Lung (tissue), 11 donors: ENCODE measurements at regions not wholly inside any gene's neighbourhood (a gene's known extent, or its start where the extent isn't known, plus 50 kb on each side); places are given as distances from the start of the nearest gene placed in this dataset.

Source experiments
- ATAC-seq: fragments of 200-7000 bp; cut with Tn5 transposase; one replicate; pipeline ENCODE4 v1.9.1; 2020; ENCODE audit warnings: moderate number of reproducible peaks; ENCODE audit not compliant: insufficient read depth, low FRiP score
- DNase-seq, 3 donors: peaks; one replicate each; pipeline ENCODE4 v3.0.0-alpha.2; 2013 to 2017
- H3K27ac ChIP-seq, 2 donors: one replicate each; pipeline ENCODE4 v1.5.1; 2013; ENCODE audit warnings: mild to moderate bottlenecking in 2 of 2, moderate library complexity in 2 of 2, control low read depth in 1 of 2, inconsistent platforms in 1 of 2, low read depth in 1 of 2, low read length in 1 of 2
- H3K27me3 ChIP-seq, 3 donors: one replicate each; pipeline ENCODE4 v1.5.1; 2013; ENCODE audit warnings: low read length in 2 of 3; ENCODE audit not compliant: control insufficient read depth in 3 of 3, insufficient read depth in 3 of 3
- H3K36me3 ChIP-seq, 4 donors: one replicate each; pipeline ENCODE4 v1.5.1; 2013; ENCODE audit warnings: low read length in 4 of 4, mild to moderate bottlenecking in 1 of 4, moderate library complexity in 1 of 4; ENCODE audit not compliant: control insufficient read depth in 4 of 4, insufficient read depth in 4 of 4
- H3K4me1 ChIP-seq, 5 donors: one replicate each; pipeline ENCODE4 v1.5.1; 2013; ENCODE audit warnings: low read length in 5 of 5, mild to moderate bottlenecking in 2 of 5, moderate library complexity in 1 of 5; ENCODE audit not compliant: control insufficient read depth in 5 of 5, insufficient read depth in 5 of 5
- H3K4me3 ChIP-seq: one replicate; pipeline ENCODE4 v1.5.1; 2013; ENCODE audit warnings: mild to moderate bottlenecking, control low read depth, moderate library complexity
- H3K9ac ChIP-seq, 2 donors: one replicate each; pipeline ENCODE4 v1.5.1; 2013; ENCODE audit warnings: low read length in 2 of 2, control low read depth in 1 of 2; ENCODE audit not compliant: insufficient read depth in 1 of 2
- H3K9me3 ChIP-seq, 4 donors: one replicate each; pipeline ENCODE4 v1.5.1; 2013; ENCODE audit warnings: low read length in 3 of 4, mild to moderate bottlenecking in 1 of 4, moderate library complexity in 1 of 4; ENCODE audit not compliant: control insufficient read depth in 4 of 4, insufficient read depth in 3 of 4
- CTCF ChIP-seq: IDR thresholded peaks from 2 replicates; pipeline ENCODE4 v1.5.1; 2012; ENCODE audit warnings: mild to moderate bottlenecking; ENCODE audit errors: control extremely low read depth, extremely low read depth
- WGBS, 2 donors: extraction: QIAGEN DNeasy Blood & Tissue Kit; methylation state at CpG; one replicate each; pipeline ENCODE4 v1.1.7; 2013; 5-methylcytosine and 5-hydroxymethylcytosine counted together
- donor health status: control.
- donor health status: control.
- donor health status: Bipolar disorder and iron deficiency.
- donor health status: healthy.
- donor health status: DM: yes; HTN: yes; CAD: no.

- TF ChIP-seq CTCF = no peak
- Histone ChIP-seq H3K9me3 (peaks cover 0 to 9% (median 2%) of the 10 kb centered on the region in 4 donors), H3K4me1 (no peaks in the 10 kb centered on the region), H3K27me3 (no peaks in the 10 kb centered on the region), H3K36me3 (no peaks in the 10 kb centered on the region), H3K27ac (no peak overlapping the region), H3K9ac (no peak overlapping the region), H3K4me3 (no peak overlapping the region)
- DNase-seq (no peak), ATAC-seq (no peak)
Measured at GRCh38 chr4:46484881-46485280, 95.0 kb upstream of the GABRA2 start.

DNA sequence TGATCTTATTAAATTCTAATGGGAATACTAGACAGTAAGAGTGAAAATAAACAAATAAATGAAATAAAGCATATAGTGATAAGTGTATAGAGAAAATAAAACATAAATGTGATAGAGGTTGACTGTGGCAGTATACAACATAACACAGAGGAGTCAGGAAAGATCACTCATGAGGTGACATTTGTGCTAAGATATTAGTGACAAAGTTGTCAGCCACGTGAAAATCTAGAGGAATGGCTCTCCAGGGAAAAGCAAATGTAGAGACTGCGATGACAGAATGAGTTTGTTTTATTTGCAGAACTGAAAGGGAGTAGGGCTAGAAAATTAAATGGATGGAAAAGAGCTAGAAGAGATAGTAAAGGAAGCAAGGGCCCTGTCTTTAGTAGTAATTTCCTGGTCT lies 72.8 kb upstream of the GABRA2 start:
- H3K9me3 ChIP-seq = no peaks in the 10 kb centered on the region
- no peak for ATAC-seq

DNA sequence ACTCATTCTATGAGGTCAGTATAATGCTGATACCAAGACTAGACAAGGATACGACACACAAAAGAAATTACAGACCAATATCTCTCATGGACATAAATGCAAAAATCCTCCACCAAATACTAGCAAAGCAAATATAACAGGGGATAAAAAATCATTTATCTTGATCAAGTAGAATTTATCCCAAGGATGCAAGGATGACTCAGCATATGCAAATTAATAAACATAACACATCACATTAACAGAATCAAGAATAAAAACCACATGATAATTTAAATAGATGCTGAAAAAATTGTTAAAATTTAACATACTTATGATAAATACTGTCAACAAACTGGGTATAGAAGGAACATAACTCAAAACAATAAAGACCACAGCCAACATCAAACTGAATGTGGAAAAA lies 69.4 kb upstream of the GABRA2 start:
- Histone ChIP-seq H3K4me3 (no peak overlapping the region), H3K27me3 (no peaks in the 10 kb centered on the region), H3K4me1 (no peaks in the 10 kb centered on the region), H3K9me3 (no peaks in the 10 kb centered on the region), H3K36me3 (no peaks in the 10 kb centered on the region), H3K27ac (no peak overlapping the region), H3K9ac (no peak overlapping the region)
- ATAC-seq (no peak), DNase-seq (no peak)
- TF ChIP-seq CTCF = no peak
- WGBS, 2 donors = 83 to 89% methylated on average over 1 of the region's 1 CpG

More for the DNA sequence above, 72.8 kb upstream of the GABRA2 start:
- no peak overlapping the region for H3K27ac ChIP-seq
- H3K4me1 ChIP-seq = no peaks in the 10 kb centered on the region
- H3K36me3 ChIP-seq = no peaks in the 10 kb centered on the region
- H3K4me3 ChIP-seq = no peak overlapping the region
- H3K9ac ChIP-seq = no peak overlapping the region
- 50 to 73% methylated on average over 2 of the region's 2 CpGs for WGBS, 2 donors
- TF ChIP-seq CTCF = no peak
- H3K27me3 ChIP-seq = no peaks in the 10 kb centered on the region
- no peak for DNase-seq

DNA sequence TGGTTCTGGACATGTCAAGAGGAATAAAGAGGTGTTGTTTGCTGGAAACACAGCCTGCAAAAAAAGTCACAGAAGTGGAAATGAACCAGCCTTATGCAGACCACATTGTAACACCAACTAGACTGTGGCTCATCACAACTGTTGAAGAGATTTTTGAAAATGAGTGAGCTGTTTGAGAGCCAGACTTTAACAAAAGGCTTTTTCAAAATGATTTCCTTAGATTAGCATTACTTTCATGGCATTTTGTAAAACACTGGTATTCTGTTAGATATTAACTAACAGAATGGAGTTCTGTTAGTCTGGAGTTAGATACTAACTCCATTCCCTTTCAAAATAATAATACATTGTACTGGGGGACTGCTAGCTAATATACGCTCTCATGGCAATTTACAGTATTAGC lies 60.6 kb upstream of the GABRA2 start:
- Histone ChIP-seq H3K4me3 (no peak overlapping the region), H3K27ac (no peak overlapping the region), H3K9me3 (no peaks in the 10 kb centered on the region), H3K4me1 (no peaks in the 10 kb centered on the region), H3K36me3 (no peaks in the 10 kb centered on the region), H3K27me3 (no peaks in the 10 kb centered on the region), H3K9ac (no peak overlapping the region)
- WGBS, 2 donors = 92 to 95% methylated on average over 1 of the region's 1 CpG
- DNase-seq (no peak), ATAC-seq (no peak)
- no peak for TF ChIP-seq CTCF
